ENCODE measurements at regions not wholly inside any gene's neighbourhood (a gene's known extent, or its start where the extent isn't known, plus 50 kb on each side); places are given as distances from the start of the nearest gene placed in this dataset.

DNA sequence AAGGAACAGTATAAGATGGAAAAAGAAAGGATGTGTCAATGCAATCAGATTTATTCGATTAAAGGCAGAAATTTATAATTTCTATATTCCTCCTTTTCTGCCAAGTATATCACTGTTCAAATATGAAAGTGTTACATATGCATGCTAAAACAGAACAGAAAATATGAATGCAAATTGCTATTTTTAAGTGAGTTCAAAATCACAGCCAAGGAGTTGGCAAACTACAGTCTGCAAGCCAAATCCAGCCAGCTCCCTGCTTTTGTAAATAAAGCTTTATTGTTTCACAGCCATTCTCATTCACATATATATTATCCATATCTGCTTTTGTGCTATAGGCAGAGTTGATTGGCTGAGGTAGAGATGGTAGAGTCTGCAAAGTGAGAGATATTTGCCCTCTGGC lies 747.2 kb downstream of the ANKRD7 start:
- H3K4me1 ChIP-seq: no peaks in the 10 kb centered on the region
- no peaks in the 10 kb centered on the region for H3K9me3 ChIP-seq
- H3K4me3 ChIP-seq: no peak overlapping the region
- TF ChIP-seq POLR2A (IDR thresholded peaks at IDR 0.05): no peak
- TF ChIP-seq, protein P1, sequence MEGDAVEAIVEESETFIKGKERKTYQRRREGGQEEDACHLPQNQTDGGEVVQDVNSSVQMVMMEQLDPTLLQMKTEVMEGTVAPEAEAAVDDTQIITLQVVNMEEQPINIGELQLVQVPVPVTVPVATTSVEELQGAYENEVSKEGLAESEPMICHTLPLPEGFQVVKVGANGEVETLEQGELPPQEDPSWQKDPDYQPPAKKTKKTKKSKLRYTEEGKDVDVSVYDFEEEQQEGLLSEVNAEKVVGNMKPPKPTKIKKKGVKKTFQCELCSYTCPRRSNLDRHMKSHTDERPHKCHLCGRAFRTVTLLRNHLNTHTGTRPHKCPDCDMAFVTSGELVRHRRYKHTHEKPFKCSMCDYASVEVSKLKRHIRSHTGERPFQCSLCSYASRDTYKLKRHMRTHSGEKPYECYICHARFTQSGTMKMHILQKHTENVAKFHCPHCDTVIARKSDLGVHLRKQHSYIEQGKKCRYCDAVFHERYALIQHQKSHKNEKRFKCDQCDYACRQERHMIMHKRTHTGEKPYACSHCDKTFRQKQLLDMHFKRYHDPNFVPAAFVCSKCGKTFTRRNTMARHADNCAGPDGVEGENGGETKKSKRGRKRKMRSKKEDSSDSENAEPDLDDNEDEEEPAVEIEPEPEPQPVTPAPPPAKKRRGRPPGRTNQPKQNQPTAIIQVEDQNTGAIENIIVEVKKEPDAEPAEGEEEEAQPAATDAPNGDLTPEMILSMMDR (IDR thresholded peaks at IDR 0.05 in 4 of 5, conservative IDR thresholded peaks at IDR 0.05 in 1 of 5): no peak
- in situ Hi-C loops (cut with MboI; ENCODE audit: low sequenced_read_pairs in 4 of 4) (no loop called here), intact Hi-C loops (cut with DNase I; ENCODE audit: low total_unique reads) (no loop called here)
- ATAC-seq (no peak), DNase-seq (no peak)
- H3K36me3 ChIP-seq: no peaks in the 10 kb centered on the region
- no peak overlapping the region for H3K27ac ChIP-seq
- H3K27me3 ChIP-seq: no peaks in the 10 kb centered on the region

DNA sequence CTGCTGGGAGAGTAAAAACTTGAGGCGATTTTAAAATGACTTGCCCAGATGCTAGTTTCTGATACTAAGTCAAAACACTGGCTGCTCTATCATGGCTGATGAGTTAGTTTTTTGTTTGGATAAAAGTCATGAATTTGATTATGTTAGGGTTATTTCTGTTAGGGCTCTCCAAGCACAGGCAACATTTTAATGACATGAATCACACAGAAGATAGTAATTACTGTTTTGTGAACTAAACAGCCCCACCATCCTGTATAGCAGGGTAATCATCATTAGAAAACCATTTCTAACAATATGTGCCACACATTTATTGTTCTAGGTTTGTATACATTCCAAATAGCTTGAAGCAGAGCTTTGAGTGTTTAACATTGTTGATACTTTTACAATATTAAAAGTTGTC lies 750.3 kb downstream of the ANKRD7 start:
- in situ Hi-C loops (cut with MboI; ENCODE audit: low sequenced_read_pairs in 4 of 4) (no loop called here), intact Hi-C loops (cut with DNase I; ENCODE audit: low total_unique reads) (no loop called here)
- no peaks in the 10 kb centered on the region for H3K9me3 ChIP-seq
- ATAC-seq (no peak), DNase-seq (no peak)
- H3K27ac ChIP-seq: no peak overlapping the region
- no peaks in the 10 kb centered on the region for H3K27me3 ChIP-seq
- H3K4me1 ChIP-seq: no peaks in the 10 kb centered on the region
- no peaks in the 10 kb centered on the region for H3K36me3 ChIP-seq
- no peak overlapping the region for H3K4me3 ChIP-seq
- no peak for TF ChIP-seq POLR2A (IDR thresholded peaks at IDR 0.05)
- TF ChIP-seq, protein P1 (IDR thresholded peaks at IDR 0.05 in 4 of 5, conservative IDR thresholded peaks at IDR 0.05 in 1 of 5): no peak

DNA sequence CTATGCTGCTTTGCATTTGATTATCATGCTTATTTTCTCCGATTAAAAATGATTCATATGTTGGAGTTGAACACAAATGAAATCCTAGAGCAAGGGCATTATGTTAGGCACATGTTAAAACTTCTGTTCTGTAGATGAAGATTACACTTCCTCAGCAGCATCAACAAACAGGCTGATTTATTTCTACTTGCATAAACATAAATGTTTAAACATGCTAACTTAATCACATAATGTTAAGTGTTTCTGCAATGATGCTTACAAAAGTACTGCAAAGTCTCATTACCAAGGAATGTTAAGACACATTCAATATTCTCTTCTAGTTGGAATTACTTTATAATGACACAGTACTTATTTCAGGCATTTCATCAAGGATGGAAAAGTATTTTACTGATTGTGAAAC lies 770.8 kb downstream of the ANKRD7 start:
- in situ Hi-C loops (cut with MboI; ENCODE audit: low sequenced_read_pairs in 4 of 4) (no loop called here), intact Hi-C loops (cut with DNase I; ENCODE audit: low total_unique reads) (no loop called here)

DNA sequence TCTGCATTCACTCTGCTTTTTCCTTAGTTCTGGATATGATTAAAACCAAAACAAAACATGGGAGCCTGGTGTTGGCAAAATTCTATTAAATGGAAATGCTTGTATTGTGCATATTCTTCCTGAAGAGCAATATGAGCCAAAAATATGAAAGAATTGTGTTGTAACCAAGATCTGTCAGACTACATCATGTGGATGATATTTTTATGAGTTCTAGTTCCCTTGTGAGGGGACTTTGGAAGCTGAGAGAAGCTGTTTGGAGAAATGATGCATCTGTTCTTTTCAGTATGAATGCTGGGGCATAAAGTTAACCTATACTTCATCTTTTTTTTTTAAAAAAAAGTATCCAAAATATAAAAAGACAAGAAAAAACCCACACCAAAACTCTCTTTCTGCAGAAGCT lies 782.7 kb downstream of the ANKRD7 start:
- no peak for TF ChIP-seq POLR2A (IDR thresholded peaks at IDR 0.05)
- TF ChIP-seq, protein P1 (IDR thresholded peaks at IDR 0.05 in 4 of 5, conservative IDR thresholded peaks at IDR 0.05 in 1 of 5): no peak
- DNase-seq: no peak
- H3K9me3 ChIP-seq: no peaks in the 10 kb centered on the region

More for the DNA sequence above, 770.8 kb downstream of the ANKRD7 start:
- ATAC-seq (no peak), DNase-seq (no peak)
- H3K36me3 ChIP-seq: no peaks in the 10 kb centered on the region
- H3K27ac ChIP-seq: no peak overlapping the region
- no peaks in the 10 kb centered on the region for H3K9me3 ChIP-seq
- TF ChIP-seq, protein P1 (IDR thresholded peaks at IDR 0.05 in 4 of 5, conservative IDR thresholded peaks at IDR 0.05 in 1 of 5): no peak
- no peak for TF ChIP-seq POLR2A (IDR thresholded peaks at IDR 0.05)
- H3K27me3 ChIP-seq: no peaks in the 10 kb centered on the region
- no peaks in the 10 kb centered on the region for H3K4me1 ChIP-seq
- H3K4me3 ChIP-seq: no peak overlapping the region

DNA sequence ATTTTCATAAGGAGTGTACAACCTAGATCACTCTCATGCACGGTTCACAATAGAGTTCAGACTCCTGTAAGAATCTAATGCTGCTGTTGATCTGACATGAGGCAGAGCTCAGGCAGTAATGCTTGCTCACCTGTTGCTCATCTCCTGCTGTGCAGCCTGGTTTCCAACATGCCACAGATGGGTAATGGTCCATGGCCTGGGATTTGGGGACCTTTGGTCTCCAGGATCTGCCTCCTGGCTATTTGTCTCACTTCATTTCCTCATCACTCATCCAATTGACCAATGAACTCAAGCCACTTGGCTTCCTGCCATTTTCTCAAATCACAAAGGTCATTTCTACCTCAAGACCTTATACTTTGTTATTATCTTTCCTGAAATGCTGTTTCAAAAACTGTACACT lies 786.1 kb downstream of the ANKRD7 start:
- Histone ChIP-seq H3K27me3 (no peaks in the 10 kb centered on the region), H3K27ac (no peak overlapping the region), H3K4me3 (no peak overlapping the region), H3K4me1 (no peaks in the 10 kb centered on the region), H3K36me3 (no peaks in the 10 kb centered on the region), H3K9me3 (no peaks in the 10 kb centered on the region)
- no peak for DNase-seq
- ATAC-seq: no peak
- TF ChIP-seq, protein P1 (IDR thresholded peaks at IDR 0.05 in 4 of 5, conservative IDR thresholded peaks at IDR 0.05 in 1 of 5): no peak
- TF ChIP-seq POLR2A (IDR thresholded peaks at IDR 0.05): no peak
- in situ Hi-C loops (cut with MboI; ENCODE audit: low sequenced_read_pairs in 4 of 4): no loop called here
- intact Hi-C loops (cut with DNase I; ENCODE audit: low total_unique reads): no loop called here

More for the DNA sequence above, 782.7 kb downstream of the ANKRD7 start:
- ATAC-seq: no peak
- Histone ChIP-seq H3K4me3 (no peak overlapping the region), H3K27ac (no peak overlapping the region), H3K4me1 (no peaks in the 10 kb centered on the region), H3K36me3 (no peaks in the 10 kb centered on the region), H3K27me3 (no peaks in the 10 kb centered on the region)
- in situ Hi-C loops (cut with MboI; ENCODE audit: low sequenced_read_pairs in 4 of 4) (no loop called here), intact Hi-C loops (cut with DNase I; ENCODE audit: low total_unique reads) (no loop called here)

All from gastrocnemius medialis (tissue), 4 donors.